HG02981 (cell line): ENCODE measurements at regions not wholly inside any gene's neighbourhood (a gene's known extent, or its start where the extent isn't known, plus 50 kb on each side); places are given as distances from the start of the nearest gene placed in this dataset.

ENCODE experiments used
- ATAC-seq: cut with Tn5 transposase; IDR thresholded peaks from one replicate; pipeline ENCODE4 v1.9.1; 2021; ENCODE audit warnings: mild to moderate bottlenecking, moderate library complexity; ENCODE audit not compliant: unreplicated experiment

DNA sequence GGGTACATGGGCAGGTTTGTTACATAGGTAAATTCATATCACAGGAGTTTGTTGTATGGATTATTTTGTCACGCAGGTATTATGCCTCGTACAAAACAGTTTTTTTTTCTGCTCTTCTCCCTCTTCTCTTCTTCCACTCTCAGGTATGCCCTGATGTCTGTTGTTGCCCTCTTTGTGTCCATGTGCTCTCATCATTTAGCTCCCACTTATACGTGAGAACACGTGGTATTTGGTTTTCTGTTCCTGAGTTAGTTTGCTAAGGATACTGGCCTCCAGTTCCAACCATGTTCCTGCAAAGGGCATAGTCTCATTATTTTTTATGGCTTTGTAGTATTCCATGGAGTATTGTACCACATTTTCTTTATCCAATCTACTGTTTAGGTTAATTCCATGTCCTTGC is 65.7 kb downstream of the UNC5CL start:
- no peak for ATAC-seq

- no peak for ATAC-seq
These were observed 66.2 kb downstream of the UNC5CL start for GRCh38 chr6:40972814-40973213.

DNA sequence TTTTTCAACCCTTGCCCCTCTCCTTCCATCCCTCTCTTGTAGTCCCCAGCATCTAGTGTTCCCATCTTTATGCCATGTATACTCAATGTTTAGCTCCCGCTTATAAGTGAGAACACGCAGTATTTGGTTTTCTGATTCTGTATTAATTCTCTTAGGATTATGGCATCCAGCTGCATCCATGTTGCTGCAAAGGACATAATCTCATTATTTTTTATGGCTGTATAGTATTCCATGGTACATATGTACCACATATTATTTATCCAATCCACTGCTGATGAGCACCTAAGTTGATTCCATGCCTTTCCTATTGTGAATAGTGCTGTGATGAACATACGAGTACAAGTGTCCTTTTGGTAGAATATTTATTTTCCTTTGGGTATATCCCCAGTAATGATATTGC is 66.8 kb downstream of the UNC5CL start:
- no peak for ATAC-seq

- no peak for ATAC-seq
These were observed 70.3 kb downstream of the UNC5CL start for GRCh38 chr6:40968620-40969164.

DNA sequence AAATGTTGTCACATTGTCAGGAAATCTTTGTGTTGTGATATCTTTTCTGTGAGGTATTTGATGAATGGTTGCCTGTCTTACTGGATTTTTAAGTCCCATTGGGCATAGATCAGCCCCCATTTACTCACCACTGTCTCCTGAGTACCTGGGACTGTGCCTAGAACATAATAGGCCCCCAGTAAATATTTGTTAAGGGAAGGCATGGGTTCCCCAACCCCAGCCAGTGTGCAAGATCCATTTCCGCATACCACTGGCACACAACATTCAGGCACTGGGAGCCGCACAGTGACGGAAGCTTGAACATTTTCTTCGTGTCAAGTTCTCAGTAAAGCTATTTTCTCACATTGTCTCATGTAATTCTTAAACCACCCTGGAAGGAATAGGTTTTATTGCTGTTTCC is 72.2 kb downstream of the UNC5CL start:
- no peak for ATAC-seq

- ATAC-seq, result no peak
These were observed 74.0 kb downstream of the UNC5CL start for GRCh38 chr6:40965046-40965445.

DNA sequence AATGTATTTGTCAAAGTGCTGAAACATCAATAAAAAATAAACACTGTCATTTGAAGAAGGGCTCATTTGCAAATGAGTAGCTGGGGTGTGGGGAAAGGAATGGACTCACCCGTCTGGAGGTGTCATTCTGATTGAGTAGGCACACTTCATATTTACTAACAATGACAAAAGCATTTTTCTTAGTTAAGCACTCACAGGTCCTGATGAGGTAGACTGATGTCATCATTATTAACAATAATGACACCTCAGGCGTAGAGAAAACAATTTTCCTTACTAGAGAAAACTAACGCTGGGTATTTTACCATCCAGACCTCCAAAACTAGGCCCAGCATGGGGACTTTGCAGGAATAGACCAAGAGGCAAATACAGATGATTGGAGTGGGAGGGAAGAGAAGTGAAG is 76.0 kb downstream of the UNC5CL start:
- ATAC-seq, result no peak

GRCh38 chr6:40962241-40962640 is 76.8 kb downstream of the UNC5CL start:
- ATAC-seq, result peak; percentile 78

DNA sequence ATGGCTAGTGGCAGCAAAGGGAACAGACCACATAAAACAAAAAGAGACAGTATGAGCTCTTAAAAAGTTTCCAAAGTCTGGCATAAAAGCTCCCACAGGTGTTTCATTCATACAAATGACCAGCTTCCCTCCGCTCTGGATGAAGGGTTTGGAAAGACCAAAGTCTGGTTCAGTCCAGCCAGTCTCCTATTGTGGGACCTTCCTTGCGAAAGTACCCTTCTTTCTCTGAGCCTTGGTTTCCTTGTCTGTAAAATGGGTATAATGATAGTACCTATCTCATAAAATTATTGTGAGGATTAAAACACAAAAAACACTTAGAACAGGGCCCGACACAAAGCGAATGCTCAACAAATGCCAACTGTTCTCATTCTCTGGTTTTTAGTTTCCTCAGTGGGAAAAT is 77.2 kb downstream of the UNC5CL start:
- no peak for ATAC-seq

DNA sequence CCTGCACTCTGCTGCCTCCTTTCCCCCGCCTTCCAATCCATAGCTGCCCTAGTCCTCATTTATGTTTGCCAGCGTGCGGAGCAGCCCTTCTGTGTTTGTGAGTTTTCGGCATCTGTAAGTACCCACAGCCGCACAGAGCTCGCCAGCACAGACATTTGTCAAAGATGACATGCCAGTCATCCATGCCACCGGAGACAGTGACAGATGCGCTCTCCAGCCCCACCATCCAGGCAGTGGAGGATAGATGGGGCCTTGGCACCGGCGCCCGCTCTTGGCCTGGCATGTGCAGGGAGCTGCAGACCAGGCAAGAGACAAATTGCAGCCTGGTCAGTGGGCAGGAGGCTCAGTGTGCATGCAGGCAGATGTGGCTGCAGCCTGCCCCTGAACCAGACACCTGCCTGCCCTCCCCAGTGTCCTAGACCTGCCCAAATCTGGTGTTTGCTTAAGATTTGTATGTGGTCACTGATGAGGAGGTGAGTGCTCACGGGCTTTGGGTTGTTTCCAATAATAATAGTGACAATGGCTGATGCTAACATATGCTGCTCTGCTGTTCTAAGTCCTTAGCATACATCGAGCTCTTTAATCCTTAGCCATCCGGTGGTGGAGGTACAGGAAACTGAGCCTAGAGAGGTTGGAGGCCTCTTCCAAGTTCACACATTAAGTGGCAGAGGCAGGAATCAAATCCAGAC is 78.1 kb downstream of the UNC5CL start:
- no peak for ATAC-seq

GRCh38 chr6:40959781-40960327 is 79.2 kb downstream of the UNC5CL start:
- ATAC-seq, result no peak

DNA sequence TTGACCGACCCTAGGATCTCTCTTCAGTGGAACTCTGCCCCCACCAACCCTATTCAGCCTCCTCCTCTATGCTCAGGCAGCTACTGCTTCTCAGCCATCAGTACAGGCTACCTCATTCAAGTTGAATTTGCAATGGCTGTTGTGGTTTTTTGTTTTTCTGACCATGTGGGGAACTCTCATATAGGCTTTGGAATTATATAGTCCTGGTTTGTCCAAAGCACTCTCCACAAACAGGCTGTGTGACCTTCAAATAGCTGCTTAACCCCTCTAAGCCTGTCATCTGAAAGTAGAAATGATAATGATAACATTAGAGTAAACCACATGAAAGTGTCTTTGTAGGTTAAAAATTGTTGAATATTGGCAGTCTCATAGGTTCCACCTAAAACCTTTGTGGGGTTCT is 80.3 kb downstream of the UNC5CL start:
- no peak for ATAC-seq

GRCh38 chr6:40957616-40958492 is 81.2 kb downstream of the UNC5CL start:
- no peak for ATAC-seq

- ATAC-seq, result no peak
These were observed 82.1 kb downstream of the UNC5CL start for GRCh38 chr6:40956936-40957335.

DNA sequence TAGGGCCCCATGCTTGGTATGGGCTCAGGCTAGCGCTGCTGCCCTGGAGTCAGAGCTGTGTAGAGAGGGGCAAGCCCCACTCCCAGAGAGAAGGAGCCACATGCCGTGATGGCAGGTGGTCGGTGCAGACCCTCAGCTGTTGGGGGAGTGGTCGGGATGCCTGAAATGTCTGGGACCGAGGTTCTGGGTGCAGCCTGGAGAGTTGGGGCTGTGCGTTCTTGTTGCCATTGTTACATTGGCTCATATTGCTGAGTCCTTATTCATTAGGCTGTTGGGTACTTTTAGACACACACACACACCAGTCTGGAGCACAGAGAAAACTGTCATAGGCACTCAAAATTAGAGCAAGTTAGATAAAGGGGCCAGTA is 83.9 kb downstream of the UNC5CL start:
- ATAC-seq, result no peak

GRCh38 chr6:40954446-40955177 is 84.4 kb downstream of the UNC5CL start:
- ATAC-seq, result no peak

DNA sequence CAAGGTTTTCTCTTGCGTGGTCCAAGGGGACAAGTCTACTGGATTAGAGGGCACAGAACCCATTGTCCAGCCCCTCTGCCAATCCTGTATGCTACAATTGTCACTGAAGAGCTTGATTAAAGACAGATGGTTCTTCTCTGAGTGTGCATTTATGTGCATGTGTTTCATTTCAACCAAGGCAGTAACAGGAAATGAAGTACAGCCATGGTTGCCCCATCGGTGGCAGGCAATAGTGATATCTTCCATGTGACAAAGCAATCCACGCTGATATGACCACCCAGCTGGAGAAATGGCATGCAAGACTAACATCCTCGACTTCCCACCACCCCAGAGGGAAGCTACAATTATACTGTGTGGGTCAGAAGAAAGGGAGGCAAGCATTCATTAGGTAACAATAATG is 85.5 kb downstream of the UNC5CL start:
- no peak for ATAC-seq

DNA sequence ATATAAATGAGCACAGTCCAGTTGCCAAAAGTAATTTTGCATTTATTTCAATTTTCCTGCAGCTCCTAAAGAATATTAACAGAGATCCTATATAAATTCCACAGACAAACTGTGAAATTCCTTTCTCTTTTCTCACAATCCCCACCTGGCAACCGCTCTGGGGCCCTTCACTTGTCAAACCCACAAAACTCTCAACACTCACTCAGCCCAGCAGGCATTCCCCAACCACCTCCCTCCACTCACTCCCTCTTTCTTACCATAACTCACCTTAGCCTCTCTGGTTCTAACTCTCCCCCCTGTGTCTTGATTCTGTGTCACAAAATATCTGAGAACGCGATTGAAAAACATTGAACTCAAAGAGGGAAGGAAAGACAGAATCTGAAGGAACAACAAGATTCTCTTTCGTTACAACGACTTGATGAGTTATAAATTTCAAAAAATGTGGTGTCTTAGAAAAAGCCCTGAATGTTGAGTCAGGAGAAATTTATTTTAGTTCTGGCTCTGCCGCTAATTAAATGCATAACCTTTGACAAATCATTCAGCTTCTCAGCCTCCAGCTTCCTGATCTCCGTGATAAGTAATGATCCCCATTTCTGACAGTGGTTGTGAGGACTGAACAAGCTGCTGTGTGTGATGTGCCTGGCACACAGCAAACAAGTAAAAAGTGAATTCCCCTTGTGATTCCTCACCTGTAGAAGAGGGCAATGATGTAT is 87.9 kb downstream of the UNC5CL start:
- no peak for ATAC-seq

DNA sequence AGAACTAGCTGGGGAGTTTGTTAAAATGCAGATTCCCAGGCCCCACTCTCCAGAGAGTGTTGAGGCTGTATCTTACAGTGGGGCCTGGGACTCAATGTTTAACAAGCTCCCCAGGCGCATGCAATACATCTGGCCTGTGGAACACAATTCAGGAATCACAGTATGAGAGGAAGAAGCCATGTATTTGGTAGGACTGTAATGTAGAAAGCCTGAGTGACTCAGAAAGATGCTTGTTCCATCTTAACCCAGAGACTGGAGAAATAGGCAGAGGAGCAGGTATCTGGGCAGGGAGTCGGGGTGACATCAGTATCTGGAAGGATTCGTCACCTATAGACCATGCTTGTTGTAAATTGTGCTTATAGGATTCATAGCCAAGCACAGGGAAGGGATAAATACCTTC is 90.5 kb downstream of the UNC5CL start:
- no peak for ATAC-seq

DNA sequence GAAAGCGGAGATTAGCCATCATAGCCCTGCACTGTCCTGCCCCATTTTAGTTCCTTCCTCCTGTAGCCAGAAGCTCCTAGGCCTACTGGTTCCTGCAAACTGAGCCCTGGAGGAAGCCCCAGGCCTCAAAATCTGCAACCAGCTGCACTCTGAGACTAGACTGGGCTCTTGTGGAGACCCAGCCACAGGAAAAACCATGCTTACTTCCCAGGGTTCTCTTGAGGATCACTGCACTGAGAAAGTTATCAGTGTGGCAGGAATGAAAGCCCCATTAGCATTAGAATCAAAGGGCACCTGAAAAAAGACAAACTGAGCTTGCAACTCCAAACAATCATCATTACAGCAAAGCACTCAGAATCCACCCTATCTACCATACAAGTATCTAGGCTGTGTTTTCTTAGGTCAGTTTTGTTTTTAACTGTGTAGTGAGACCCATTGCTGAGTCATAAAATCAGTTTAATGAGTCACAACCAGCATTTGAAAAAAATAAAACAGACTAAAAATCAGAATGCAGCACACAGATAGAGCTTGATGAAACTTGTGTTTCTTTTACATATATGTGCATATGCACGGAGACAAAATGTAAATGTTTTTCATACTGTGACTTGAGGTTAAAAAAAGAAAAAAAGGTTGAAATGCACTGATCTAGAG is 91.0 kb downstream of the UNC5CL start:
- ATAC-seq, result no peak
